ENCODE measurements at regions not wholly inside any gene's neighbourhood (a gene's known extent, or its start where the extent isn't known, plus 50 kb on each side); places are given as distances from the start of the nearest gene placed in this dataset.

- Mint-ChIP-seq H3K4me1 (peaks cover 10% of the 10 kb centered on the region), H3K9me3 (peaks cover 13% of the 10 kb centered on the region), H3K27ac (no peak overlapping the region), H3K36me3 (ENCODE audit: low read depth) (no peaks in the 10 kb centered on the region), H3K27me3 (ENCODE audit: low read depth, poor library complexity) (peaks cover 15% of the 10 kb centered on the region), H3K4me3 (no peak overlapping the region)
- no peak for DNase-seq
- TF ChIP-seq CTCF (IDR thresholded peaks at IDR 0.05): no peak
Observed at GRCh38 chr17:14942526-14943190, 322.5 kb downstream of the PMP22 start.

- no peak overlapping the region for H3K4me3 Mint-ChIP-seq
- no peak for DNase-seq
- no peak overlapping the region for H3K27ac Mint-ChIP-seq
- H3K27me3 Mint-ChIP-seq (ENCODE audit: low read depth, poor library complexity): peaks cover 20% of the 10 kb centered on the region
- H3K4me1 Mint-ChIP-seq: peaks cover 10% of the 10 kb centered on the region
- TF ChIP-seq CTCF (IDR thresholded peaks at IDR 0.05): no peak
- H3K9me3 Mint-ChIP-seq: peaks cover 13% of the 10 kb centered on the region
- H3K36me3 Mint-ChIP-seq (ENCODE audit: low read depth): no peaks in the 10 kb centered on the region
Observed at GRCh38 chr17:14940938-14941265, 324.2 kb downstream of the PMP22 start.

GRCh38 chr17:14940108-14940937, 324.8 kb downstream of the PMP22 start:
- H3K27ac Mint-ChIP-seq: no peak overlapping the region
- no peak for TF ChIP-seq CTCF (IDR thresholded peaks at IDR 0.05)
- peaks cover 9% of the 10 kb centered on the region for H3K9me3 Mint-ChIP-seq
- peaks cover 20% of the 10 kb centered on the region for H3K27me3 Mint-ChIP-seq (ENCODE audit: low read depth, poor library complexity)
- no peaks in the 10 kb centered on the region for H3K36me3 Mint-ChIP-seq (ENCODE audit: low read depth)
- no peak for DNase-seq
- H3K4me3 Mint-ChIP-seq: no peak overlapping the region
- peaks cover 10% of the 10 kb centered on the region for H3K4me1 Mint-ChIP-seq

GRCh38 chr17:14935845-14936485, 329.2 kb downstream of the PMP22 start:
- Mint-ChIP-seq H3K27me3 (ENCODE audit: low read depth, poor library complexity) (peaks cover 15% of the 10 kb centered on the region), H3K27ac (no peak overlapping the region)

GRCh38 chr17:14935139-14935841, 329.8 kb downstream of the PMP22 start:
- no peak for DNase-seq
- Mint-ChIP-seq H3K27ac (no peak overlapping the region), H3K4me3 (no peak overlapping the region), H3K9me3 (no peaks in the 10 kb centered on the region), H3K36me3 (ENCODE audit: low read depth) (no peaks in the 10 kb centered on the region), H3K4me1 (peaks cover 16% of the 10 kb centered on the region), H3K27me3 (ENCODE audit: low read depth, poor library complexity) (peaks cover 13% of the 10 kb centered on the region)
- no peak for TF ChIP-seq CTCF (IDR thresholded peaks at IDR 0.05)

More at GRCh38 chr17:14935845-14936485, 329.2 kb downstream of the PMP22 start:
- Mint-ChIP-seq H3K4me3 (no peak overlapping the region), H3K4me1 (peaks cover 13% of the 10 kb centered on the region), H3K36me3 (ENCODE audit: low read depth) (no peaks in the 10 kb centered on the region), H3K9me3 (no peaks in the 10 kb centered on the region)
- DNase-seq: no peak
- no peak for TF ChIP-seq CTCF (IDR thresholded peaks at IDR 0.05)

Measured in nephron progenitor cell (in vitro differentiated cells).